Activated CD4-positive, alpha-beta T cell treated with anti-CD3 and anti-CD28 coated beads for 4 hours (primary cell): ENCODE measurements at regions not wholly inside any gene's neighbourhood (a gene's known extent, or its start where the extent isn't known, plus 50 kb on each side); places are given as distances from the start of the nearest gene placed in this dataset.
"Not testable (repeated sequence)": the region's sequence is repeated elsewhere in the genome, so short reads cannot be mapped to it uniquely, and the experiment has no call there.

Experiments
- DNase-seq, 2 donors: peaks; one replicate each; pipeline ENCODE4 v3.0.0-alpha.2; 2020

DNA sequence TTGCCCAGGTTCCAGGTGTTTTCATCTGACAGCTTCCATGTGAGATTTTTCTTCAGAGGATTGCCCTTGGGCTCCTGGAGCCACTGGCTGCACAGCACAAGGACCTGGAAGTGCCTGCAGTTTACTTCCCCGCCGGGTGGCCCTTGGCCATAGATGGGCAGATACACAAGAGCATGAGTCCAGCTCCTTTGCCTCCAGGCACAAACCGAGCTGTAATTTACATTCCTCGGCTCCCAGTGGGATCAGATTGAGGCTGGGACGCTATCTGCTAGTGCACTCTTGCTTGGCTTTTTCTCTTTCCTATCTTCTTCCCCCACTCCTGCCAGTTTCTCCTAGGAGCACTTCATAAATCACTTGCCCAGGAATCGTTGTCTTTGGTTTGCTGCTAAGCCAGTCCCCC is 85.4 kb upstream of the RALY start:
- no peak for DNase-seq

DNA sequence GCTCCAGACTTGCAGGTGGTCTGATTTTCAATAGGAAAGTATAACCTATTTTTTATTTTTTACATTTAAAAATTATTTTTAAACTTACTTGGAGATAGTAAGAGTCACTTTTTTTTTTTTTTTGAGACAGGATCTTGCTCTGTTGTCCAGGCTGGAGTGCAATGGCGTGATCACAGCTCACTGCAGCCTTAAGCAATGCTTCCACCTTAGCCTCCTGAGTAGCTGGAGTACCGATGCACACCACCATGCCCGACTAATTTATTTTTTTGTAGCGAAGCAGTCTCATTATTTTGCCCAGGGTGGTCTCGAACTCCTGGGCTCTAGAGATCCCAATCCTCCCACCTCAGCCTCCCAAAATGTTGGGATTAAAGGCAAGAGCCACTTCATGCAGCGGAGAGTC is 84.8 kb upstream of the RALY start:
- DNase-seq: no peak

DNA sequence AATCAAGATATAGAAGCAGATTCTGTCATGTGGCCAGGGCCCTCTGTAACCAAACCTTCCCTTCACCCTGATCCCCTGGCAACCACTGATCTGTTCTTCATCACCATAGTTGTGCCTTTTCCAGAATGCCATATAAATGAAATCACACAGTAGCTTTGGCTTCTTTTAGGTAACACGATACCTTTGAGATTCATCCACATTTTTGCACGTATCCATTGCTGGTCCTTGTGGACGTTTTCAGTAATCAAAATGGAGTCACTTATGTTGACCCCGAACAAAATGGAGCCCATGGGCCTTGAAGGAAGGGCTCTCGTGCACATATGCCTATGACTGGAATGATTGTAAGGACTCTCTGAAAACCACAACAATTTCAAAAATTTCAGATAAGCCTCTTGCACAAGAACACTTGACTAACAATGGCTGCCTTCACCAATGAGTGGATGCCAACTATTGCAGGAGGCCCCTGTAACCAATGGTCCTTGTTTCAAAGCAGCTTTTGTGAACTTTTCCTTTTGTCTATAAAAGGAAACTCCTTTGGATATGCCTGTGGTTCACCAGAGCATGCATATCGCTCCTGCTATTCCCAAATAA is 84.3 kb upstream of the RALY start:
- no peak for DNase-seq

DNA sequence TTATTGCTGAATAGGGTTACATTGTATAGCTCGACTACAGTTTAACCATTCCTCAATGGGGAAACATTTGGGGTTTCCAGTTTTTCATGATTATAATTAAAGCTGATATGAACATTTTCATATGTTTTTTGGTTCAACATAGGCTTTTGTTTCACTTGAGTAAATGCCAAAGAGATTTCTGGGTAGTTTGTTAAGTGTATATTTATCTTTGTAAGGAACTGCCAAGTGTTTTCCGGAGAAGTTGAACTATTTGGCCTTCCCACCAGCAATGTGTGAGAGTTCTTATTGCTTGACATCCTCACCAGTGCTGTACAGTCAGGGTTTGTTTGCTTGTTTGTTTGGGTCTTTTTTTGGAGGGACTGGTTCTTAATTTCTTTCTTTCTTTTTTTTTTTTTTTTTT is 83.7 kb upstream of the RALY start:
- DNase-seq: no peak

DNA sequence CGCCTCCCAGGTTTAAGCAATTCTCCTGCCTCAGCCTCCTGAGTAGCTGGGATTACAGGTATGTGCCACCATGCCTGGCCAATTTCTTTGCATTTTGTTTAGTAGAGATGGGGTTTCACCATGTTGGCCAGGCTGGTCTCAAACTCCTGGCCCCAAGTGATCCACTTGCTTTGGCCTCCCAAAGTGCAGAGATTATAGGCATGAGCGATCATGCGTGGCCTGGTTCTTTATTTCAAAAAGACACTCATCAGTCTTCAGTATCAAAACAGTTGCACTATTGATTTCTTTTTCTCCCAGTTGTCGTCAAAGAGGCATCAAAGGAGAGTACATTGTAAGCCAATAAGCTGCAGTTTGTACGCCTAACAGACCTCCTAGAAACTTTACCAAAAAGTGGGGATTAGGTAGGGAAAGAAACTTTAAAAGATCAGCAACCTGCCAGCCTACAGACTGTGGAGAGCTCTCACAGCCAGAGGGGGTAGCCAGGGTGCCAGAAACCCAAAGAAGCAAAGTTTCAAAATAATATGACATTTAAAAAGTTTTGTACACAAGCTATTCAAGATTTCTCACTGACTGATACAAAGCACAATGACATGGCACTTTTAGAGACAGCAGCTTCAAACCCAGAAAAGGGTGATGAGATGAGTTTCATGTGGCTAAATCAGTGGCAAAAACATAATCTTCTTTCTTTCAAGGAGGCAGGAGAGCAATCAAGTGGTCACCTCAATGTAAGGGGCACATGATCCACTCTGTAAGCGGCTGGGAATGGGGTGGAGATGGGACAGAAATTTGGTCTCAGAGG is 83.0 kb upstream of the RALY start:
- no peak for DNase-seq

DNA sequence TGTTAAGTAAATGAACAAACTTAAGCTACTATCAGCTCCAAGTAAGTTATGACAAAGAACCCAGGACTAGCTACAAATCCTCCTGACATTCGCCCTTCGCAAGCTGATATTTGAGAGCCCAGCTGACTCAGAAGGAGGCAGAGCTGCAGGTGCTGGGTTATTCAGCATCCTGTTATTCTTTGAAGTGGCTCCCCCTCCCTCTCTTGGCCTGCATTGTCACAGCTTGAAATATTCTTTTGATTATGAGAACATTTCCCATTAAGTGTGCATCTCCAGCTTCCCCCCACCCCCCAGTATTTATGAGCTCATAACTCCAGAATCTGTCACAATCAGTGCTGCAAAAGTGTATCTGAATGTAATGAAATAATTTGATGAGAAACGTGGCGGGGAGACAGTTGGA is 78.8 kb upstream of the RALY start:
- peak; percentile 51 to 55 for DNase-seq

DNA sequence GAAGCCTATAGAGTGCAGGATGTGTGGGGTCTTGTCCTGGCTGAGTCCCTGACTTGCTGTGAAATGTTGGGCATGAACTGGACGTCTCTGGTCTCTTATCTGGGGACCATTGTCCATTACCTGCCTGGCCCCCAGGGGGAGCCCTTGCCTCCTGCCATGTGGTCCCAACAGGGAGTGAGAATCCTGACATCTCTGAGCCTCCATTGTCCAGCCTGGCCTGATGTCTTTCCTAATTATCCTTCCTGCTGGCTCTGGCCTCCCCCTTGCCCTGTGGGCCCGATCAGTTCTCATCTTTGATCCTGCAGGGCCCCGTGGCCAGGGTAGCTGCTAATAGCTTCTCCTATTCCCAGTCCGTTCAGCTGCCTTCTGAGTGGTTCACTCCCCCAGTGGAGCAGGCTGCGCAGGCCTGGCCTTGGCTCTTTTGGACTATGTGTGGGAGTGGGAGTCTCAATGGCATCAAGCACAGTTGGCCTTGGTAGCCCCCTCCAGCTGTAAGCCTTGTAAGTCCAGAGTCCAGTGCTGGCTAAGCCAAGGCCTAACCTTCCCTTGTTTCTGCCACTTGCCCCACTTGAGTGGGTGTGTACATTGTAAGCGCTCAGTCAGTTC is 77.9 kb upstream of the RALY start:
- peak; percentile 42 to 55 for DNase-seq

DNA sequence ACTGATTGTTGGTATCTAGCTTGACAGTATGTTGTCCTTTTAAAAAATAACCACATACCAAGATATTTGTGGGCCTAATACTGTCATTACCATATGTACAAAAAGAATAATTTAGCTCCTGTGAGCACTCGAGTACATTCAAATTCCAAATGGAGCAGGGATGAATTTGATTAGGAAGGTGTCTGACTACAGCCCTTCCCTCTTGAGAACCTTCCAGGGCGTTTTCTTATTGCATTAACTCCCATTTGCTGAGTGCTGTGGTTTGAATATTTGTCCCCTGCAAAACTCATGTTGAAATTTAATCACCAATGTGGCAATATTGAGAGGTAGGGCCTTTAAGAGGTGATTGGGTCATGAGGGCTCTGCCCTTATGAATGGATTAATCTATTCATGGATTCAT is 76.9 kb upstream of the RALY start:
- no peak for DNase-seq

DNA sequence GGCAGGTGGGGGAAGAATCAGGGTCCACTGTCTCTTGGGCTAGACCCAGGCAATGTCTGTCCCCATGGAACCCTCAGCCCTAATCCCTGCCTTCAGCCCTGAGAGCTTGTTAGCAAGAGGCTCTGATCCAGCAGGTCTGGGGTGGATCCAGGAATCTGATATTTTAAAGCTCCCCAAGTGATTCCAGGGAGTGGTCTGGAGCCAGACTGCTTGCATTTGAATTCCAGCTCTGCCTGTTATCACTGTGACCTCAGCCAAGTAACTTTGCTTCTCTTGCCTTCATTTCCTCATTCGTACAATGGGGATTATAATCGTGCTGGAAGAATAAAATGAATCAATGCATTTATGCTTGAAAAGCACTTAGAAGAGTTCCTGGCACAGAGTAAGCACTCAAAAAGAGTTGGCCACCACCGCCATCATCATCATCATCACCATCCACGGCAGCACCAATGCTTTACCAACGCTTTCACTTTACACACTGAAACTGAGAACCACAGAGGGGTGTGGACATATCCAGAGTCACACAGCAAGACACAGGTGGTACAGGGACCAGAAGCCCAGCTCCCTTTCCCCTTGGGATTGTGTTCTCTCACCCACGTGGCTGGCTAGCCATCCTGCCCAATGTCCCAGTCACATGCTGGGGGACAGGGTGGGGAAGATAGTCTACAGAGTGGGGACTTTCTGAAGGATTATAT is 75.7 kb upstream of the RALY start:
- DNase-seq: no peak

DNA sequence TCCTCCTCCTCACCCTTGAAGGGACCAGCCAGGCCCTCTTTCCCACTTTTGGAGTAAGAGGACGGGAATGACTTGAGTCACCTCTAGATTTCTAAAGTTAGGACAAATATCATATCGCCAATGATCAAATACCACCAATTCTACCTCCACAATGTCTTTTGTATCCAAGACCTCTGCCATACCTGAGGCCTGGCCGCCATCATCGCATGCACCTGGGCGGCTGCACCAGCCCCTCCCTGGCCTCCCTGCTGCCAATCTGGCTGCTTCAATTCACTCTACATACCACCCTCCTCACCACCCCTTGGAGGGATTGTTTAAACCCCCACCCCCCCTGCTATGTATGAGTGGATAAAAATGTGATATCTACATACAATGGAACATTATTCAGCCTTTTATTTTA is 75.0 kb upstream of the RALY start:
- no peak for DNase-seq

DNA sequence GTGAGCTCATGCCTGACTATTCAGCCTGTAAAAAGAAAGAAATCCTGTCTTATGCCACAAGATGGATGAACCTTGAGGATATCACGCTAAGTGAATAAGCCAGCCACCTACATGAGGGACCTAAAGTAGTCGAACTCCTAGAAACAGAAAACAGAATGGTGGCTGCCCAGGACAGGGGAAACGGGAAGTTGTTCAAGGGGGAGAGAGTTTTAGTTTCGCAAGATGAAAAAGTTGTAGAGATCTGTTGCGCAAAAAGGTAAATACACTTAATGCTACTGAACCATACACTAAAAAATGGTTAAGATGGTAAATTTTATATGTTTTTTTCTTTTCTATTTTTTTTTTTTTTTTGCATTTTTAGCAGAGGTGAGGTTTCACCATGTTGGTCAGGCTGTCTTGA is 74.1 kb upstream of the RALY start:
- no peak for DNase-seq

DNA sequence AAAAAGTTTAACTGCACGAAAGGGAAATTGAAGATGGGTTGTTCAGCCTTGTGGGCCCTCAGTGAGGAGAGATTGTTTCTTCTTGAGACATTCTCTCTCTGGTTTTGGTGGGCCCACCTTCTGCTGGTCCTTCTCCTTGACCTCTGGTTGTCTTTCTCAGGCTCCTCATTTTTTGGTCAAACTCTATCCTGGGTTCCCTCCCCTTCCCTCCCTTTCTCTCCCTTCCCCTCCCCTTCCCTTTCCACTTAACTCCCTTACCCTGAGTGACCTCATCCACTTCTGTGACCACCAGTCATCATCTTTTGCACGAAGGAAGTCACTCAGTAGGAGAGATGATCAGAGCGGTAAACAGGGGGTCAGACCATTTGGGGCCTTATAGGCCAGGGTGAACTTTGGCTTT is 71.5 kb upstream of the RALY start:
- no peak for DNase-seq

DNA sequence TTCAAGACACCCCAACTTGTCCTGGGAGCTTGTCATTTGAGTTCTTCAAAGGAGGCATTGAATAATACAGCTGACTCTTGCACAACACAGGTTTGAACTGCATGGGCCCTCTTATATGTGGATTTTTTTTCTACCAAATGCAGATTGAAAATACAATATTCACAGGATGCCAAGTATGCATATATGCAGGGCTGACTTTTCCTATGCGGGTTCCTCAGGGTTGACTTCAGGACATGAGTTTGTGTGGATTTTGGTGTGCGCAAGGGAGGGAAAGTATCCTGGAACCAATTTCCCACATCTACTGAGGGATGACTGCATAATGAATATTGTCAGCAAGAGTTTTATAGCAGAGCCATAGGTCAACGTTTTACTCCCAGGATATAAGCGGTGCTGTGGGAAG is 70.0 kb upstream of the RALY start:
- no peak for DNase-seq

DNA sequence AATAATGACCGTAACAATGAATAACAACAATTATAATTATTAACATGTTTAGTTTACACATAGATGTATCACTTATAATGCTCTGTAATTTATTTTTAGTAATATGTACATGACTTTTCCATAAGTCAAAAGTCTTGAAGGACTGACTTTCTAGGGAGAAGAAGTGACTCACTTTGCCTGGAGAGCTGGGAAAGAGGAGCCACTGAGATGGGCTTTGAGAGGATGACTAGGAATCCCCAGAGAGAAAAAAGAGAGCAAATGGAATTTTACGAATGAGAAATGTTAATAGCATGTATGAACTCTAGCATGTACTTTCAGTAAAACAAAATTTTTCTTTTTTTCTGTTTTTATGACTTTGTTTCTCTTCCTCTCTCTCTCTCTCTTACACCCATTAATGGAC is 67.8 kb upstream of the RALY start:
- DNase-seq: no peak

DNA sequence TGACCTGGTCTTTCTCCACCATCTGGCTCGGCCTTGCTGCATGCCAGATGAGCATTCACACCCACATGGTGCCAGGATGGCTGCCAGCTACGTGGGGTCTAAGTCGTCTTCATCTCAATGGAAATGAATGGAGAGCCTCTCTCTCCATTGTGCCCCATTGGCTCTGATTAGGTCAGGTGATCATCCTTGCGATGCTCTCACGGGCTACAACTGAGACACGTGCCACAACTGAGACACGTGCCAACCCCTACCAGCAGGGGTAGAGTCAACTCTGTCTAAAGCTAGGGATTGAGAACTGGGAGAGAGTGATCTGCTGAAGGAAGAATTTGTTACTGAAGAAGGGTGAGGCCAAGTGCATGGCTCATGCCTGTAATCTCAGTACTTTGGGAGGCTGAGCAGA is 67.3 kb upstream of the RALY start:
- DNase-seq: no peak

DNA sequence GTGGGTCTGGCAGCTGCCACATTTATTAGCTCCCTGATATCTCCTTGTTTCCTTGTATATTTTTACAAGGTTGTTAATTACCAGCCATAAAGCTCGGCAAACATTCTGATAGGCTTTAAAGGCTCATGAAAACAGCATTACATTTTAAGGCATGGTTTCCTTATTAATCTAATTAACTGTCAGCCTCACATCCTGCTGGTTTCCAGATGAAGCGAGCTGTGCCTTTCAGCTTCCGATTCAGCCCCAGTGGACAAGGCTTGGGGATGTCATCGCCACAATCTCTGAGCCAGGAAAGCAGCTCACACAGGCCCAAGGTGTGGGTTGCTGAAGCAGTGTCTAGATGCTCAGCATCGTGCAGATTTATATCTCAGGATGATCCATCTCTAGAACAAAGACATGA is 66.0 kb upstream of the RALY start:
- DNase-seq: no peak

DNA sequence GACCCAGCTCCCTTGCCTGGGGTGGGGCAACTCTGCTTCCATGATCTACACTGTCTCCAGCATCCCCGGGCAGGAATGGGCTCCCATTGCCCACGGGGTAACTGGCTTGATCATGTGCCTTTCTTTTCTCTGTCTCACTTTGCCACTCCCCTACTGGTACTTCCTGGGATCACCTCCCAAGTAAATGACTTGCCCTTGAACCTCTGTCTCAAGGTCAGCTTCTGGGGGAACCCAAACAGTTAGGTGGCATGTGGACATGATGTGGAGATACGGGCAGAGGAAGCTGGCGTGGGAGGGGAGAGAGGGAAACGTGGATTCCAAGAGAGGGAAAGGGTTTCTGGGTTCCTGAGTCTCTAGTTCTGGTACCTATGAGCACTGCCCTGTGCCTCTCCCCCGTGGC is 63.8 kb upstream of the RALY start:
- no peak for DNase-seq

DNA sequence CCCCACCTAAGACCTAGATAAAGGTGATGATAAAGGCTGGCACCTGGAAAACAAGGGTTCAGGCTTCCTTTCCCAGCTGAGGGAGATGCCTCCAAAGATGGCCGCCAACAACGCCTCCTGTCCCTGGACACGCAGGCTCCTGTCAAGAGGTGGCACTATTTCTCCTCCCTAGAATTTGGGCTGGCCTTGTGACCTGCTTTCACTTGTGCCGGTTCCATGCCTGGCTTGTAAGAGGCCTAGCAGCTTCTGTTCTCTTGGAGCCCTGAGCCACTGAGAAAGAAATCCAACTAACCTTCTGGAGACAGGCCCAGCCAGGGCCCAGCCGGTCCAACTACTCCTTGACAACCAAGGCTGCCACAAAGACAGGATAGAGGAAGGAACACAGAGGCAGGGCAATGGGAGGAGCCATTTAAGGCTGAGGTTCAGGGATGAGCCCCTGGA is 60.2 kb upstream of the RALY start:
- DNase-seq: peak; percentile 44 to 47

DNA sequence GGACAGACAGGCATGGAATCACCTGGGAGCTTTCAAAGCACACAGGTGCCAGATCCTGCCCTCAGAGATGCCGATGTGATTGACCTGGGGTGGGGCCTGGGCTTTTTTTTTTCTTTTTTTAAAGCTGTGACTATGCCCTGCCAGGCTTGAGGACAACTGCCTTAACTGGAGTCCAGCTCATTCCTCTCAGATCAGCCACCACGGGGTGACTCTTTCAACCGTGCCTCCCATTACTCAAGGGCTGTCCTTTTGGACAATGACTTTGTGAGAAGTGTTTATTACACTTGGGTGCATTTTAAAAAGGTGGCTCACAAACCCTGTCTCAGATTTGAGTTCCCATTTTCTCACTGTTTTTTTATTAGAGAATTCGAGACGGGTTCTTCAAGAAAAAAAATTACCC is 57.1 kb upstream of the RALY start:
- no peak for DNase-seq

DNA sequence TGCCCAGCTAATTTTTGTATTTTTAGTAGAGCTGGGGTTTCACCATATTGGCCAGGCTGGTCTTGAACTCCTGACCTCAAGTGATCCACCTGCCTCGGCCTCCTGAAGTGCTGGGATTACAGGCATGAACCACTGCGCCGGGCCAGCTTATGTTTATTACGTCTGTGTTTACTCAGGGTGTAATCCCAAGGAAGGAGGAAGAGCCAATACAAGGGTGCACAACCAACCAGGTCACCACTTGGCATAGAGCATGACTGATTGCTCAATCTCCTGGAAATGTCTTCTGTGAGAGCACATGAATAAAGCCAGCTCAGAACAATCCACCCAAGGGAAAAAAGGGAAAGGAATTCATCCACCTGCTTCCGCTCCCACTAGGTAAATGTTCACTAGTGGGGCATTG is 54.7 kb upstream of the RALY start:
- not testable (repeated sequence) for DNase-seq

DNA sequence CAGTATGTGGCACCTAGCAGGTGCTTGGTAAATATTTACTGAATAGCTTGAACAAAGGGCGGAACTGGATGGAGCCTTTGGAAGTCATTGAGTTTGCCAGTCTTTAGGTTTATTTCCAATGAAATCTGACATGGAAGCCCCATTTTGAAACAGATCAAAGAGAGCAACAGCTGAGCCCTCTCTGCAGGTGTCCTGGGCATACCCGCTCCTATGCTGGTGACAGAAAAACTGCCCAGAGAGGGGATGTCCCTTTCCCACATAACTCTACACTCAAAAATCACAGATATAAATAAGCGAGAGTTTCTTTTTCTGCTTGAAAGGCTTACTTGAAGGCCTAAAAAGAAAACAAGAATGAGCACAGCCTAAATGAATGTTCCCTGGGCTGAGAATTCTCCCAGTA is 53.0 kb upstream of the RALY start:
- no peak for DNase-seq
